HEK293 (cell line): ENCODE measurements at regions not wholly inside any gene's neighbourhood (a gene's known extent, or its start where the extent isn't known, plus 50 kb on each side); places are given as distances from the start of the nearest gene placed in this dataset.

Experiments
- CTCF ChIA-PET: fragments of 350-600 bp; formaldehyde crosslinking; extraction: SDS; loops from one replicate; lab custom pipeline; 2021; ENCODE audit warnings: antibody characterized with exemption; lab: Yijun Ruan, JAX
- POLR2A ChIA-PET: fragments of 300-600 bp; formaldehyde crosslinking; extraction: SDS; loops from one replicate; lab custom pipeline; 2020; ENCODE audit warnings: antibody characterized with exemption, inconsistent platforms; lab: Yijun Ruan, JAX
- H3K27ac ChIP-seq: fragments of 200-500 bp; sonication (Bioruptor generic); 2 replicates; pipeline ENCODE4 v1.5.1; 2014; ENCODE audit warnings: low read depth, low read length, control low read depth, inconsistent platforms; ENCODE audit errors: extremely low read depth
- H3K36me3 ChIP-seq, 2 experiments: fragments of 200-500 bp in 1 of 2; sonication (Bioruptor generic) in 1 of 2; 1 replicate in 1 of 2; 2 replicates in 1 of 2; pipeline ENCODE4 v1.5.1; 2014 to 2017; ENCODE audit warnings: inconsistent platforms in 2 of 2, low read length in 2 of 2; ENCODE audit not compliant: control insufficient read depth in 2 of 2, insufficient read depth in 1 of 2
- H3K4me1 ChIP-seq: fragments of 200-500 bp; sonication (Bioruptor generic); 2 replicates; pipeline ENCODE4 v1.5.1; 2014; ENCODE audit warnings: mild to moderate bottlenecking, low read length, inconsistent platforms; ENCODE audit not compliant: control insufficient read depth, insufficient read depth
- H3K4me3 ChIP-seq: 2 replicates; pipeline ENCODE4 v1.5.1; 2011; ENCODE audit warnings: low read depth, mild to moderate bottlenecking, control low read depth, low read length, moderate library complexity
- H3K9me3 ChIP-seq: fragments of 200-500 bp; sonication (Bioruptor generic); 2 replicates; pipeline ENCODE4 v1.5.1; 2014; ENCODE audit warnings: low read depth, low read length, inconsistent platforms; ENCODE audit not compliant: control insufficient read depth, insufficient read depth
- BCL11A ChIP-seq: fragments of 450-650 bp; formaldehyde crosslinking; IDR thresholded peaks from 2 replicates; pipeline ENCODE4 v1.5.1; 2016; ENCODE audit warnings: low read depth, missing biosample characterization, missing genetic modification characterization
- EGR2 ChIP-seq: fragments of 450-650 bp; formaldehyde crosslinking; IDR thresholded peaks from 2 replicates; pipeline ENCODE4 v1.5.1; 2016; ENCODE audit warnings: low read depth, missing biosample characterization, missing genetic modification characterization
- KLF1 ChIP-seq: fragments of 450-650 bp; formaldehyde crosslinking; IDR thresholded peaks from 2 replicates; pipeline ENCODE4 v1.5.1; 2016; ENCODE audit warnings: missing biosample characterization, missing genetic modification characterization
- MYNN ChIP-seq: fragments of 450-650 bp; formaldehyde crosslinking; IDR thresholded peaks from 2 replicates; pipeline ENCODE4 v1.5.1; 2016; ENCODE audit warnings: missing biosample characterization, missing genetic modification characterization, borderline replicate concordance
- PBX3 ChIP-seq: sonication (generic); formaldehyde crosslinking; IDR thresholded peaks from 2 replicates; pipeline ENCODE4 v1.8.1; 2022; ENCODE audit warnings: mild to moderate bottlenecking, moderate library complexity, missing genetic modification reagents
- SCRT1 ChIP-seq: fragments of 450-650 bp; formaldehyde crosslinking; IDR thresholded peaks from 2 replicates; pipeline ENCODE4 v1.5.1; 2016; ENCODE audit warnings: missing biosample characterization, missing genetic modification characterization, borderline replicate concordance
- TRIM28 ChIP-seq: IDR thresholded peaks from 2 replicates; pipeline ENCODE4 v1.6.1; 2011; ENCODE audit warnings: low read length, control low read depth, borderline replicate concordance
- WT1 ChIP-seq: fragments of 450-650 bp; formaldehyde crosslinking; IDR thresholded peaks from 2 replicates; pipeline ENCODE4 v1.5.1; 2016; ENCODE audit warnings: missing biosample characterization, missing genetic modification characterization
- ZBTB7A ChIP-seq: fragments of 450-650 bp; formaldehyde crosslinking; IDR thresholded peaks from 2 replicates; pipeline ENCODE4 v1.5.1; 2016; ENCODE audit warnings: low read depth, missing biosample characterization, missing genetic modification characterization
- ZNF10 ChIP-seq: fragments of 450-650 bp; formaldehyde crosslinking; IDR thresholded peaks from 2 replicates; pipeline ENCODE4 v1.5.1; 2017; ENCODE audit warnings: missing biosample characterization, missing genetic modification characterization
- ZNF133 ChIP-seq: fragments of 450-650 bp; formaldehyde crosslinking; IDR thresholded peaks from 2 replicates; pipeline ENCODE4 v1.5.1; 2016; ENCODE audit warnings: missing biosample characterization, missing genetic modification characterization
- ZNF157 ChIP-seq: fragments of 450-650 bp; formaldehyde crosslinking; IDR thresholded peaks from 2 replicates; pipeline ENCODE4 v1.5.1; 2016; ENCODE audit warnings: missing biosample characterization, missing genetic modification characterization
- ZNF169 ChIP-seq: fragments of 450-650 bp; formaldehyde crosslinking; IDR thresholded peaks from 2 replicates; pipeline ENCODE4 v1.5.1; 2016; ENCODE audit warnings: missing biosample characterization, missing genetic modification characterization
- ZNF175 ChIP-seq: fragments of 450-650 bp; formaldehyde crosslinking; IDR thresholded peaks from 2 replicates; pipeline ENCODE4 v1.5.1; 2016; ENCODE audit warnings: missing biosample characterization, missing genetic modification characterization
- ZNF211 ChIP-seq: fragments of 450-650 bp; formaldehyde crosslinking; IDR thresholded peaks from 2 replicates; pipeline ENCODE4 v1.5.1; 2016; ENCODE audit warnings: low read depth, missing biosample characterization, missing genetic modification characterization
- ZNF221 ChIP-seq: fragments of 450-650 bp; formaldehyde crosslinking; IDR thresholded peaks from 2 replicates; pipeline ENCODE4 v1.5.1; 2017; ENCODE audit warnings: missing biosample characterization, missing genetic modification characterization, borderline replicate concordance
- ZNF324 ChIP-seq: fragments of 450-650 bp; formaldehyde crosslinking; IDR thresholded peaks from 2 replicates; pipeline ENCODE4 v1.5.1; 2016; ENCODE audit warnings: missing biosample characterization, missing genetic modification characterization
- ZNF341 ChIP-seq: fragments of 450-650 bp; formaldehyde crosslinking; IDR thresholded peaks from 2 replicates; pipeline ENCODE4; 2016; ENCODE audit warnings: low read depth, missing biosample characterization, missing genetic modification characterization
- ZNF416 ChIP-seq: fragments of 450-650 bp; formaldehyde crosslinking; IDR thresholded peaks from 2 replicates; pipeline ENCODE4 v1.5.1; 2016; ENCODE audit warnings: missing biosample characterization, missing genetic modification characterization
- ZNF530 ChIP-seq: fragments of 450-650 bp; formaldehyde crosslinking; IDR thresholded peaks from 2 replicates; pipeline ENCODE4 v1.5.1; 2016; ENCODE audit warnings: low read depth, missing biosample characterization, missing genetic modification characterization
- ZNF548 ChIP-seq: fragments of 450-650 bp; formaldehyde crosslinking; IDR thresholded peaks from 2 replicates; pipeline ENCODE4 v1.5.1; 2016; ENCODE audit warnings: missing biosample characterization, missing genetic modification characterization
- ZNF585B ChIP-seq: fragments of 450-650 bp; formaldehyde crosslinking; IDR thresholded peaks from 2 replicates; pipeline ENCODE4 v1.5.1; 2016; ENCODE audit warnings: missing biosample characterization, missing genetic modification characterization
- ZNF623 ChIP-seq: fragments of 450-650 bp; formaldehyde crosslinking; IDR thresholded peaks from 2 replicates; pipeline ENCODE4 v1.5.1; 2016; ENCODE audit warnings: missing biosample characterization, missing genetic modification characterization
- ZNF629 ChIP-seq: fragments of 450-650 bp; formaldehyde crosslinking; IDR thresholded peaks from 2 replicates; pipeline ENCODE4 v1.5.1; 2017; ENCODE audit warnings: missing biosample characterization, missing genetic modification characterization
- ZNF707 ChIP-seq: fragments of 450-650 bp; formaldehyde crosslinking; IDR thresholded peaks from 2 replicates; pipeline ENCODE4 v1.5.1; 2016; ENCODE audit warnings: missing biosample characterization, missing genetic modification characterization
- TF ChIP-seq, protein P1 (sequence below): fragments of 450-650 bp; formaldehyde crosslinking; IDR thresholded peaks from 2 replicates; pipeline ENCODE4 v1.5.1; 2016; ENCODE audit warnings: missing biosample characterization, missing genetic modification characterization
- TF ChIP-seq, protein P2 (sequence below): fragments of 450-650 bp; formaldehyde crosslinking; IDR thresholded peaks from 2 replicates; pipeline ENCODE4 v1.5.1; 2016; ENCODE audit warnings: missing biosample characterization, missing genetic modification characterization
- TF ChIP-seq, protein P3 (sequence below): fragments of 450-650 bp; formaldehyde crosslinking; IDR thresholded peaks from 2 replicates; pipeline ENCODE4 v1.5.1; 2016; ENCODE audit warnings: missing biosample characterization, missing genetic modification characterization
- TF ChIP-seq, protein P4 (sequence below): fragments of 450-650 bp; formaldehyde crosslinking; IDR thresholded peaks from 2 replicates; pipeline ENCODE4 v1.5.1; 2016; ENCODE audit warnings: missing biosample characterization, missing genetic modification characterization

- H3K36me3 ChIP-seq, result no peaks in the 10 kb centered on the region
- no peaks in the 10 kb centered on the region; the same call in 1 of the 2 replicates for H3K9me3 ChIP-seq
- CTCF ChIA-PET, result no interaction called here
- TF ChIP-seq ZNF10 (tag by site-specific recombination) (no peak), ZNF169 (tag by site-specific recombination) (no peak), ZNF629 (tag by site-specific recombination) (no peak), ZNF585B (tag by site-specific recombination) (no peak), EGR2 (tag by site-specific recombination) (no peak), PBX3 (no peak), ZNF157 (tag by site-specific recombination) (no peak), ZNF175 (tag by site-specific recombination) (no peak), ZNF548 (no peak), WT1 (tag by site-specific recombination) (no peak)
- TF ChIP-seq, protein P1, sequence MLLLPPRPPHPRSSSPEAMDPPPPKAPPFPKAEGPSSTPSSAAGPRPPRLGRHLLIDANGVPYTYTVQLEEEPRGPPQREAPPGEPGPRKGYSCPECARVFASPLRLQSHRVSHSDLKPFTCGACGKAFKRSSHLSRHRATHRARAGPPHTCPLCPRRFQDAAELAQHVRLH (tag by site-specific recombination), result no peak
- no peak overlapping the region for H3K27ac ChIP-seq
- H3K4me1 ChIP-seq, result no peaks in the 10 kb centered on the region
- H3K4me3 ChIP-seq, result no peak overlapping the region
- POLR2A ChIA-PET, result no interaction called here
Measured at GRCh38 chr5:29017501-29017900, 1979.1 kb upstream of the CDH9 start.

DNA sequence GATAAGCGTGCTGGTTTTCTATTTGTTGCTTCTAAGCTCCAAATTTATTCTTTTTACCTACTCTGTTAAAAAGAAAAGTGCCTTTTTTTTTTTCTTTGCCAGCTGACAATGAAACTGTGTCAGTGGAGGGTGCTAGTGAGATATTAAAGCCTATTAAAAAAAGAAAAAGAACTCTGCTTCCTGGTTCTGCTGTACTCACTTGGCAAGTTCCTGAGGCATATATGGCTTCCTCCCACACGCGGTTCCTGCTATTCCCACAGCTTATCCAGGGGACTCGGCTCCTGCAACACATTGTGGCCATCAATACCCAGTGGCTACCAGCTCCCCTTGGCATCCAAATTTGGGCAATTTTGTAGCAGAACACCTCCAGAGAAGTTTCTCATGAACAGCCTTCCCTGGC, 1977.7 kb upstream of the CDH9 start:
- Histone ChIP-seq H3K9me3 (no peaks in the 10 kb centered on the region; the same call in 1 of the 2 replicates), H3K4me3 (no peak overlapping the region), H3K27ac (no peak overlapping the region), H3K36me3 (no peaks in the 10 kb centered on the region), H3K4me1 (no peaks in the 10 kb centered on the region)
- POLR2A ChIA-PET, result no interaction called here
- no peak for TF ChIP-seq ZNF133 (tag by site-specific recombination)
- no peak for TF ChIP-seq ZNF416 (tag by site-specific recombination)
- no peak for TF ChIP-seq EGR2 (tag by site-specific recombination)
- TF ChIP-seq MYNN (tag by site-specific recombination), result no peak
- no peak for TF ChIP-seq ZNF530
- no peak for TF ChIP-seq BCL11A (tag by site-specific recombination)
- TF ChIP-seq ZNF341 (tag by site-specific recombination), result no peak
- TF ChIP-seq, protein P2, sequence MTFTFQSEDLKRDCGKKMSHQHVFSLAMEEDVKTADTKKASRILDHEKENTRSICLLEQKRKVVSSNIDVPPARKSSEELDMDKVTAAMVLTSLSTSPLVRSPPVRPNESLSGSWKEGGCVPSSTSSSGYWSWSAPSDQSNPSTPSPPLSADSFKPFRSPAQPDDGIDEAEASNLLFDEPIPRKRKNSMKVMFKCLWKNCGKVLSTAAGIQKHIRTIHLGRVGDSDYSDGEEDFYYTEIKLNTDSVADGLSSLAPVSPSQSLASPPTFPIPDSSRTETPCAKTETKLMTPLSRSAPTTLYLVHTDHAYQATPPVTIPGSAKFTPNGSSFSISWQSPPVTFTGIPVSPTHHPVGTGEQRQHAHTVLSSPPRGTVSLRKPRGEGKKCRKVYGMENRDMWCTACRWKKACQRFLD (tag by site-specific recombination), result no peak
- no peak for TF ChIP-seq ZNF211 (tag by site-specific recombination)
- no peak for TF ChIP-seq SCRT1 (tag by site-specific recombination)
- CTCF ChIA-PET, result no interaction called here

- Histone ChIP-seq H3K4me1 (no peaks in the 10 kb centered on the region), H3K36me3 (no peaks in the 10 kb centered on the region), H3K9me3 (no peaks in the 10 kb centered on the region; the same call in 1 of the 2 replicates), H3K4me3 (no peak overlapping the region), H3K27ac (no peak overlapping the region)
- ChIA-PET CTCF (no interaction called here), POLR2A (no interaction called here)
- TF ChIP-seq ZNF707 (tag by site-specific recombination) (no peak), TRIM28 (no peak), ZNF623 (tag by site-specific recombination) (no peak), ZNF221 (tag by site-specific recombination) (no peak), KLF1 (tag by site-specific recombination) (no peak), ZNF324 (tag by site-specific recombination) (no peak), ZBTB7A (tag by site-specific recombination) (no peak)
- TF ChIP-seq, protein P3, sequence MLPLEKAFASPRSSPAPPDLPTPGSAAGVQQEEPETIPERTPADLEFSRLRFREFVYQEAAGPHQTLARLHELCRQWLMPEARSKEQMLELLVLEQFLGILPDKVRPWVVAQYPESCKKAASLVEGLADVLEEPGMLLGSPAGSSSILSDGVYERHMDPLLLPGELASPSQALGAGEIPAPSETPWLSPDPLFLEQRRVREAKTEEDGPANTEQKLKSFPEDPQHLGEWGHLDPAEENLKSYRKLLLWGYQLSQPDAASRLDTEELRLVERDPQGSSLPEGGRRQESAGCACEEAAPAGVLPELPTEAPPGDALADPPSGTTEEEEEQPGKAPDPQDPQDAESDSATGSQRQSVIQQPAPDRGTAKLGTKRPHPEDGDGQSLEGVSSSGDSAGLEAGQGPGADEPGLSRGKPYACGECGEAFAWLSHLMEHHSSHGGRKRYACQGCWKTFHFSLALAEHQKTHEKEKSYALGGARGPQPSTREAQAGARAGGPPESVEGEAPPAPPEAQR (tag by site-specific recombination), result no peak
- TF ChIP-seq, protein P4, sequence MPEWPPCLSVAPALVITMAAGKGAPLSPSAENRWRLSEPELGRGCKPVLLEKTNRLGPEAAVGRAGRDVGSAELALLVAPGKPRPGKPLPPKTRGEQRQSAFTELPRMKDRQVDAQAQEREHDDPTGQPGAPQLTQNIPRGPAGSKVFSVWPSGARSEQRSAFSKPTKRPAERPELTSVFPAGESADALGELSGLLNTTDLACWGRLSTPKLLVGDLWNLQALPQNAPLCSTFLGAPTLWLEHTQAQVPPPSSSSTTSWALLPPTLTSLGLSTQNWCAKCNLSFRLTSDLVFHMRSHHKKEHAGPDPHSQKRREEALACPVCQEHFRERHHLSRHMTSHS (tag by site-specific recombination), result no peak
Measured at GRCh38 chr5:29015523-29015922, 1977.1 kb upstream of the CDH9 start.
